Right atrium auricular region (tissue), 2 donors: ENCODE measurements at regions not wholly inside any gene's neighbourhood (a gene's known extent, or its start where the extent isn't known, plus 50 kb on each side); places are given as distances from the start of the nearest gene placed in this dataset.

Experiments used
- DNase-seq: peaks from one replicate; pipeline ENCODE4 v3.0.0-alpha.2; 2019; ENCODE audit warnings: low spot score
- H3K27ac ChIP-seq, 2 donors: fragments of 200-600 bp; sonication (generic); 1 replicate in 1 of 2; 2 replicates in 1 of 2; pipeline ENCODE4 v1.5.1; 2016 to 2019
- H3K27me3 ChIP-seq, 2 donors: fragments of 200-600 bp; sonication (generic); one replicate each; pipeline versions ENCODE4 v1.5.1 to v1.6.0; 2017 to 2019
- H3K36me3 ChIP-seq: fragments of 200-600 bp; sonication (generic); one replicate; pipeline ENCODE4 v1.5.1; 2016
- H3K4me1 ChIP-seq, 2 donors: fragments of 200-600 bp; sonication (generic); one replicate each; pipeline versions ENCODE4 v1.5.1 to v1.6.0; 2017 to 2019
- H3K4me3 ChIP-seq, 2 donors: fragments of 200-600 bp; sonication (generic); 1 replicate in 1 of 2; 2 replicates in 1 of 2; pipeline ENCODE4 v1.5.1; 2017 to 2019; ENCODE audit warnings: mild to moderate bottlenecking in 1 of 2, moderate library complexity in 1 of 2
- H3K9me3 ChIP-seq, 2 donors: fragments of 200-600 bp; sonication (generic); one replicate each; pipeline ENCODE4 v1.5.1; 2019
- TF ChIP-seq, protein P1 (sequence below), 2 donors: fragments of 200-600 bp; sonication (generic); IDR thresholded peaks; one replicate each; pipeline ENCODE4 v1.5.1; 2019; ENCODE audit warnings: antibody characterized with exemption in 2 of 2

DNA sequence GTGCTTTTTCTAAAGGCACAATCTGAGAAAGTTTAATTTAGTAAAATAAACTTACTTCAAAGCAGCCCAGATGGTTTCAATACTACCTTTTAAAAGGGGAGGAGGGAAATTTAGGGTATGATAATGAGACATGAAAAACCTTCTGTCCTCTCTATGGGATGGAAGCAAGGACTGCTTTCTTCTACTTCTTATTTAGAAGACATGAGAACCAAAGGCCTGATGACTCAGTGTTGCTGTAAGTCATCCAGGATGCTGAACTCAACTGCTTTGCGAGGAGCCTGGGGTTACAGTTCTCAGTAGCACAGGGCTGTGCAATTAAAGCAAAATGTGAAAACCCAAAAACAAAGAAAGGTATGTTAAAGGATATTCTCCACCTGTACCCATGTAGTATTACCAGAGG is 140.8 kb upstream of the EDNRA start:
- DNase-seq = no peak
- H3K36me3 ChIP-seq = no peaks in the 10 kb centered on the region
- no peaks in the 10 kb centered on the region for H3K9me3 ChIP-seq
- no peaks in the 10 kb centered on the region for H3K27me3 ChIP-seq
- TF ChIP-seq, protein P1, sequence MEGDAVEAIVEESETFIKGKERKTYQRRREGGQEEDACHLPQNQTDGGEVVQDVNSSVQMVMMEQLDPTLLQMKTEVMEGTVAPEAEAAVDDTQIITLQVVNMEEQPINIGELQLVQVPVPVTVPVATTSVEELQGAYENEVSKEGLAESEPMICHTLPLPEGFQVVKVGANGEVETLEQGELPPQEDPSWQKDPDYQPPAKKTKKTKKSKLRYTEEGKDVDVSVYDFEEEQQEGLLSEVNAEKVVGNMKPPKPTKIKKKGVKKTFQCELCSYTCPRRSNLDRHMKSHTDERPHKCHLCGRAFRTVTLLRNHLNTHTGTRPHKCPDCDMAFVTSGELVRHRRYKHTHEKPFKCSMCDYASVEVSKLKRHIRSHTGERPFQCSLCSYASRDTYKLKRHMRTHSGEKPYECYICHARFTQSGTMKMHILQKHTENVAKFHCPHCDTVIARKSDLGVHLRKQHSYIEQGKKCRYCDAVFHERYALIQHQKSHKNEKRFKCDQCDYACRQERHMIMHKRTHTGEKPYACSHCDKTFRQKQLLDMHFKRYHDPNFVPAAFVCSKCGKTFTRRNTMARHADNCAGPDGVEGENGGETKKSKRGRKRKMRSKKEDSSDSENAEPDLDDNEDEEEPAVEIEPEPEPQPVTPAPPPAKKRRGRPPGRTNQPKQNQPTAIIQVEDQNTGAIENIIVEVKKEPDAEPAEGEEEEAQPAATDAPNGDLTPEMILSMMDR (IDR thresholded peaks at IDR 0.05) = no peak
- H3K4me1 ChIP-seq = no peaks in the 10 kb centered on the region
- H3K27ac ChIP-seq = no peak overlapping the region
- H3K4me3 ChIP-seq = no peak overlapping the region

DNA sequence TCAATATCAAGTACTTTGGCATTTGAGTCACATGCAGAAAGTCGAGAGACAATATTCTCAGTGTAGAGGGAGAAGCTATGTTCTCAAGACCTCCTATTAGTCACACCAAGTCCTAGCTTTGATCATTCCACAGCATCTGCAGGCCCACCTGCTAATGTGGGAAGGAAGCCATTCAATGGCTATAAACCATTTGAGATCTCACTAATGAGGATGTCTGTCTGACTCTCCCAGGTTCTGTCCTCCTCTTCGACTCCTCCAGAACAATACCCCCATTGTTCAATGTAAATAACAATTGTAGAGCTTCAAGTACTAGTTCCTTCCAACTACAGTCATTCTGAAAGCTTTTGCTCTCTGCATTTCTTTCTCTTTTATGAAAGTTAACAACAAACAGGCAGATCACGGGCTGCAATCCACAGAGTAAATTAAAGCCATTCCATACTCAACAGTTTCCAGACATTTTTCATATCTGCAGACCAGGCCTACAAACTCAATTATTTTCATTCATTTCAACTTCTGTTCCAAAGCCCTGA is 140.2 kb upstream of the EDNRA start:
- Histone ChIP-seq H3K36me3 (no peaks in the 10 kb centered on the region), H3K9me3 (no peaks in the 10 kb centered on the region), H3K27ac (no peak overlapping the region), H3K4me3 (no peak overlapping the region), H3K4me1 (no peaks in the 10 kb centered on the region), H3K27me3 (no peaks in the 10 kb centered on the region)
- TF ChIP-seq, protein P1 (IDR thresholded peaks at IDR 0.05) = no peak
- DNase-seq = no peak

DNA sequence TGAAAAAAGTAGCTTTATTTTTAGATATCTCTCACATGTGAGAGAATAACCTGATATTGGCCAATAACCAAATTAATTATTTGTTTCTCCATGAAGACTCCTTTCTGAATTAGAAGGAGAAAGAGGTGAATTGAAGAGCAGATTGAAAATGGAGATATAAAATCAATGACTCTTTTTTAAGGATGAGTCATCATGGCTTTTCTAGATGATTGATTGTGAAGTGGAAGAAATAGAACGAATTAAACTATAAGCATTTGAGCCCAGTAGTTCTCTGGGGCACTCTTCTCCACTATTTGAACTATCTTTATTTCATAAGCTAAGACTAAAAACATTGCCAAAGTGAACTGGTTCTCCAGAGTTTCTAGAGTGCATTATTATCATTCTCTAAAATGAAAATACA is 137.2 kb upstream of the EDNRA start:
- TF ChIP-seq, protein P1 (IDR thresholded peaks at IDR 0.05) = no peak
- H3K4me3 ChIP-seq = no peak overlapping the region
- H3K27ac ChIP-seq = no peak overlapping the region
- H3K4me1 ChIP-seq = no peaks in the 10 kb centered on the region
- no peak for DNase-seq
- no peaks in the 10 kb centered on the region for H3K9me3 ChIP-seq
- no peaks in the 10 kb centered on the region for H3K27me3 ChIP-seq
- H3K36me3 ChIP-seq = no peaks in the 10 kb centered on the region

DNA sequence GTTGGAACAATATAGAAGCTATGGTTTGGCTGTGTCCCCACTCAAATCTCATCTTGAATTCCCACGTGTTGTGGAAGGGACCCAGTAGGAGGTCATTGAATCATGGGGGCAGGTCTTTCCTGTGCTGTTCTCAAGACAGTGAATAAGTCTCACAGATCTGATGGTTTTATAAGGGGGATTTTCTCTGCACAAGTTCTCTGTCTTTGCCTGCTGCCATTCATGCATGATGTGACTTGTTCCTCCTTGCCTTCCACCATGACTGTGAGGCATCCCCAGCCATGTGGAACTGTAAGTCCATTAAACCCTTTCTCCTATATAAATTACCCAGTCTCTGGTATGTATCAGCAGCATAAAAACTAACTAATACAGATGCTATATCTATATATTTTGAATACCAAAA is 135.2 kb upstream of the EDNRA start:
- Histone ChIP-seq H3K9me3 (no peaks in the 10 kb centered on the region), H3K36me3 (no peaks in the 10 kb centered on the region), H3K4me3 (no peak overlapping the region), H3K27ac (no peak overlapping the region), H3K27me3 (no peaks in the 10 kb centered on the region), H3K4me1 (no peaks in the 10 kb centered on the region)
- TF ChIP-seq, protein P1 (IDR thresholded peaks at IDR 0.05) = no peak
- DNase-seq = no peak

DNA sequence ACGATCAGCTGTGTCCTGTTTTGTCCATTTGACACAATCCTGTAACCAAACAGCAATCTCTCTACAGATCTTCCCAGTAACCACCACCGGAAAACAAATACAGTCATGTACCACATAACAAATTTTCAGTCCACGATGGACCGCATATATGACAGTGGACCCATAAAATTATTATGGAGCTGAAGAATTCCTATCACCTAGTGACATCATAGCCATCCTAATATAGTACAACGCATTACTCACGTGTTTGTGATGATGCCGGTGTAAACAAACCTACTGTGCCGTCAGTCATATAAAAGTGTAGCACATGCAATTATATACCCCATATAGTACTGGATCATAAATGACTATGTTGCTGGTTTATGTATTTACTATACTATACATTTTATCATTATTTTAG is 133.7 kb upstream of the EDNRA start:
- TF ChIP-seq, protein P1 (IDR thresholded peaks at IDR 0.05) = no peak
- Histone ChIP-seq H3K4me1 (no peaks in the 10 kb centered on the region), H3K9me3 (no peaks in the 10 kb centered on the region), H3K27ac (no peak overlapping the region), H3K27me3 (no peaks in the 10 kb centered on the region), H3K4me3 (no peak overlapping the region), H3K36me3 (no peaks in the 10 kb centered on the region)
- no peak for DNase-seq

DNA sequence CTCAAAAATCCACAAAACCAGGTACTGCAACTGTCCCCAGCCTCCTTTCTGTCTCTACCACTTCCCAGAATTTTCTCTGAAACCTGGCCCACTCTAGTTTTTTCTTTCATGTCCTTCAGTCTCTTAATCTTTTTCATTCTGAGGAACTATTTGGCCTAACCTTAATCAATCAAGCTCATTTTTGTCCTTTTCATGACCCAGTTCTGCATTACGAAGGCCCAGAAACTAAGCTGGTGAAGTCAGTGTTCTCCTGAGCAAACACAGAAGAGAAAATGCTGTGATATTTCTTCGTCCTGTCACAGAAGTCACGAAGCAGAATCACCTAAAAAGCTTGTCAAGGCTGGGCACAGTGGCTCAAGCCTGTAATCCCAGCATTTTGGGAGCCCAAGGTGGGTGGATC is 131.7 kb upstream of the EDNRA start:
- no peaks in the 10 kb centered on the region for H3K9me3 ChIP-seq
- TF ChIP-seq, protein P1 (IDR thresholded peaks at IDR 0.05) = no peak
- H3K27me3 ChIP-seq = no peaks in the 10 kb centered on the region
- no peak overlapping the region for H3K4me3 ChIP-seq
- no peak overlapping the region for H3K27ac ChIP-seq
- H3K4me1 ChIP-seq = no peaks in the 10 kb centered on the region
- H3K36me3 ChIP-seq = no peaks in the 10 kb centered on the region
- DNase-seq = no peak
